ENCODE measurements at regions not wholly inside any gene's neighbourhood (a gene's known extent, or its start where the extent isn't known, plus 50 kb on each side); places are given as distances from the start of the nearest gene placed in this dataset.
"Not testable (repeated sequence)": the region's sequence is repeated elsewhere in the genome, so short reads cannot be mapped to it uniquely, and the experiment has no call there.

- no peak for TF ChIP-seq CTCF (IDR thresholded peaks at IDR 0.05; ENCODE audit: insufficient read depth, low read depth, low read length, missing control alignments)
- no peak for DNase-seq (ENCODE audit: low read depth)
Measured at GRCh38 chr13:65787082-65787481, 1443.1 kb downstream of the PCDH9 start.

GRCh38 chr13:65784088-65784816 is 1445.9 kb downstream of the PCDH9 start:
- no peak overlapping the region for H3K4me3 ChIP-seq (ENCODE audit: low read depth, low read length)
- DNase-seq (ENCODE audit: low read depth): no peak
- TF ChIP-seq CTCF (IDR thresholded peaks at IDR 0.05; ENCODE audit: insufficient read depth, low read depth, low read length, missing control alignments): no peak

More at GRCh38 chr13:65787082-65787481, 1443.1 kb downstream of the PCDH9 start:
- H3K4me3 ChIP-seq (ENCODE audit: low read depth, low read length): no peak overlapping the region

GRCh38 chr13:65783383-65783782 is 1446.8 kb downstream of the PCDH9 start:
- no peak for DNase-seq (ENCODE audit: low read depth)
- no peak for TF ChIP-seq CTCF (IDR thresholded peaks at IDR 0.05; ENCODE audit: insufficient read depth, low read depth, low read length, missing control alignments)
- no peak overlapping the region for H3K4me3 ChIP-seq (ENCODE audit: low read depth, low read length)

- not testable (repeated sequence) for DNase-seq (ENCODE audit: low read depth); H3K4me3 ChIP-seq (ENCODE audit: low read depth, low read length)
Measured at GRCh38 chr13:65771704-65772313, 1458.3 kb downstream of the PCDH9 start.

DNA sequence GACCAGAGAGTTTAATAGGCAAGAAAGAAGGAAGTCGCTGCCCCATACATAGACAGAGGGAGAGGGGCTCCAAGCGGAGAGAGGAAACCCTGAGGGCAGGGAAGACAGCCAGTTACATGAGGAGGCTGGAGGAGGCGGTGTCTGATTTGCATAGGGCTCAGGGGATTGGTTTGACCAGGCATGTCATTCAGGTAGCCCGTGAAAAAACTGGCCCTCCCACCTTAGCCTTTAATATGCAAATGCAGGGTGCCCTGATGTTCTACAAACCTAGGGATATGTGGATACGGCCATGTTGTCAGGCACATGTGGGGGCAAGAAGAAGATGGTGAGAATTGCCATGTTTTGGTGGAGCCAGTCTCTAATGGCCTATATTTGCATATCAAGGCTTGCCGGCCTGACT is 1461.6 kb downstream of the PCDH9 start:
- H3K4me3 ChIP-seq (ENCODE audit: low read depth, low read length): no peak overlapping the region
- no peak for DNase-seq (ENCODE audit: low read depth)

DNA sequence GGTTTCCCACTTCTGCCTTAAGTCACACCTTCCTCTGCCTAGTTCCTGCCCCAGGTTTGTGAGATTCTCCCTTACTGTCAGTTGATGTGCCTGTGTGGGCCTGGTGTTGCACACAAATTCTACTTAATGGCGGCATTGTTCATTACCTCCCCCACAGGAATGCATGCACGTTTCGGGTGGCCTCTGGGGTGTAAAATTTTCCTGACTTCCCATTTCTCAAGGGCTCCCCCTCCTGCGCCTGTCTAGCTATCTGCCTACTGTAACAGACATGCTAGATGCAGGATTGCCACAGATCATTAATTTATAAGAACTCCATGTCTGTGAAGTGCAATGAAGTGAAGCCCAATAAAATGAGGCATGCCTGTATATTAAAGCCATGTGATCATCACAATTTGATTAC is 1466.3 kb downstream of the PCDH9 start:
- H3K4me3 ChIP-seq (ENCODE audit: low read depth, low read length): no peak overlapping the region
- no peak for DNase-seq (ENCODE audit: low read depth)
- TF ChIP-seq CTCF (IDR thresholded peaks at IDR 0.05; ENCODE audit: insufficient read depth, low read depth, low read length, missing control alignments): no peak

More for the DNA sequence above, 1461.6 kb downstream of the PCDH9 start:
- no peak for TF ChIP-seq CTCF (IDR thresholded peaks at IDR 0.05; ENCODE audit: insufficient read depth, low read depth, low read length, missing control alignments)

GRCh38 chr13:65762012-65762411 is 1468.1 kb downstream of the PCDH9 start:
- no peak for DNase-seq (ENCODE audit: low read depth)
- no peak for TF ChIP-seq CTCF (IDR thresholded peaks at IDR 0.05; ENCODE audit: insufficient read depth, low read depth, low read length, missing control alignments)
- no peak overlapping the region for H3K4me3 ChIP-seq (ENCODE audit: low read depth, low read length)
